HFF-Myc (cell line): ENCODE measurements at regions not wholly inside any gene's neighbourhood (a gene's known extent, or its start where the extent isn't known, plus 50 kb on each side); places are given as distances from the start of the nearest gene placed in this dataset.

Experiments
- DNase-seq: peaks from one replicate; pipeline ENCODE4 v3.0.0-alpha.2; 2011; ENCODE audit warnings: low read depth; ENCODE audit errors: extremely low read depth
- H3K4me3 ChIP-seq: replicated peaks from 2 replicates; pipeline ENCODE4 v1.5.1; 2011; ENCODE audit warnings: low read depth, mild to moderate bottlenecking, control low read depth, low read length
- TF ChIP-seq, protein P1 (sequence below): IDR thresholded peaks from 2 replicates; pipeline ENCODE4 v1.5.1; 2012; ENCODE audit warnings: mild to moderate bottlenecking, low read depth, low read length, control low read depth; ENCODE audit errors: missing control alignments

DNA sequence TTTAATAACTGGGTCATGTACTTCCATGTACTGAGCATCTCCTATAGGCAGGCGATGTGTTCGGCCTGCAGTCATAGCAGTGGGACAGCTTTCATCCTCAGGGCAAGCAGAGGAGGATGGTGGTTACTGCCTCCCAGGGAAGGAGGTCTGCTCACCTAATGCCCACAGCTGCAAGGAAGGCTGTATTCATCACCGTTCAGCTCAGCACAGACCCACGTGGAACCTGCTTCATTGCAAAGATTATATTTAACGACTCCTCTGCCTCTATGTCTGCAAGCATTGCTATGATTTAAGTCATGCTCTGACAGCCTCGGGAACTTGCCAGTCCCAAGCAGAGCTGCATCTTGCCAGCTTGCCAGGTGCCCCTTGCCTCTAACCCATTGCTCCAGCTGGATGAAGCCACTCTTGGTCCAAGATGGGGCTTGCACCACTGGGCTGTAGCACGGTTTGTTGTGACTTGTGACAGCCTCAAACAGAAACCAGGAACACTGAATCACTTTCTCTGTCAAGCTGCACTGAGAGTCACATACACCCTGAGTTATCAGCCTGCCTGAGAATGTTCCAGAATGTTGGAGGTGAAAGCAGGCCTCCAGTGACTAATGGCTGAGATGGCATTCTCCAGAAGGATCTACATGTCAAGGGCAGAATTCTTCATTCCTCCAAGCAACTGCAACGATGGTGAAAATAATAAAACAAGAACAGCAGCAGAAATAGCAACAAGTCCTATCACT lies 651.1 kb upstream of the ID2 start:
- TF ChIP-seq, protein P1, sequence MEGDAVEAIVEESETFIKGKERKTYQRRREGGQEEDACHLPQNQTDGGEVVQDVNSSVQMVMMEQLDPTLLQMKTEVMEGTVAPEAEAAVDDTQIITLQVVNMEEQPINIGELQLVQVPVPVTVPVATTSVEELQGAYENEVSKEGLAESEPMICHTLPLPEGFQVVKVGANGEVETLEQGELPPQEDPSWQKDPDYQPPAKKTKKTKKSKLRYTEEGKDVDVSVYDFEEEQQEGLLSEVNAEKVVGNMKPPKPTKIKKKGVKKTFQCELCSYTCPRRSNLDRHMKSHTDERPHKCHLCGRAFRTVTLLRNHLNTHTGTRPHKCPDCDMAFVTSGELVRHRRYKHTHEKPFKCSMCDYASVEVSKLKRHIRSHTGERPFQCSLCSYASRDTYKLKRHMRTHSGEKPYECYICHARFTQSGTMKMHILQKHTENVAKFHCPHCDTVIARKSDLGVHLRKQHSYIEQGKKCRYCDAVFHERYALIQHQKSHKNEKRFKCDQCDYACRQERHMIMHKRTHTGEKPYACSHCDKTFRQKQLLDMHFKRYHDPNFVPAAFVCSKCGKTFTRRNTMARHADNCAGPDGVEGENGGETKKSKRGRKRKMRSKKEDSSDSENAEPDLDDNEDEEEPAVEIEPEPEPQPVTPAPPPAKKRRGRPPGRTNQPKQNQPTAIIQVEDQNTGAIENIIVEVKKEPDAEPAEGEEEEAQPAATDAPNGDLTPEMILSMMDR = no peak
- no peak overlapping the region for H3K4me3 ChIP-seq
- no peak for DNase-seq

DNA sequence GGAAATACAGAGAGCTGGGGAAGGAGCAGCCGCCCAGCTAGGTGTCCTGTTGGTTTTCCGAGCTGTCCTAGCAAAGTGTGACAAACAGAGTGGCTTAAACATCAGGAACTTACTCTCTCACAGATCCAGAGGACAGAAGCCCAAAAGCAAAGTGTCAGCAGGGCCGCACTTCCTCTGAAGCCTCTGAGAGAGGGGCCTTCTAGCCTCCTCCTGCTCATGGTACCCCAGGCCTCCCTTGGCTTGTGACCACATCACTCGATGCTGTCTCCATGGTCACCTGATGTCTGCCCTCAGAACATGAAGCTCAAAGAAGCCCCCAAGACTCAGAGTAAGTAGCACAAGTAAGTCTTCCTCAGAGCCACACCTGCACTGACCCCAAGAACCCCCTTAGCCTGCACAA lies 650.5 kb upstream of the ID2 start:
- DNase-seq = no peak
- TF ChIP-seq, protein P1 = no peak
- no peak overlapping the region for H3K4me3 ChIP-seq

- DNase-seq = no peak
- TF ChIP-seq, protein P1 = no peak
- no peak overlapping the region for H3K4me3 ChIP-seq
Observed at GRCh38 chr2:8033546-8034096, 648.2 kb upstream of the ID2 start.

DNA sequence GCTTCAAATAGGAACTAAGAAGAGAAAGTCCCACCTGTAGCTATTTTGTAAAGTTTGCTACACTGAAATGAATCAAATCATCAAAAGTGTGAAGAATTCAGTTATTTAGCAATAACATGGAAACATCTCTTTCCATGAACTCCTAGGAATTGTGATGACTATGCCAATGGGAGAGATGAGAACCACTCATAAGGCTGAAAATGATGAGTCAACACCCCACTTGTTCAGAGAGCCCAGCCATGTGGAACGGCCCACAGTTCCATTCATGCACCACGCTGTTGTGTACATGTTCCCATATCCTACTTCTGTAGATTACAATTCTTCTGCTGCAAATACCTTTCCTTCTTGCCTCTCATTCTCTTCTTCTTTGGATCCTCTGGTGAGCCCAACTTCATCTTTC lies 645.5 kb upstream of the ID2 start:
- TF ChIP-seq, protein P1 = no peak
- DNase-seq = no peak
- H3K4me3 ChIP-seq = no peak overlapping the region

DNA sequence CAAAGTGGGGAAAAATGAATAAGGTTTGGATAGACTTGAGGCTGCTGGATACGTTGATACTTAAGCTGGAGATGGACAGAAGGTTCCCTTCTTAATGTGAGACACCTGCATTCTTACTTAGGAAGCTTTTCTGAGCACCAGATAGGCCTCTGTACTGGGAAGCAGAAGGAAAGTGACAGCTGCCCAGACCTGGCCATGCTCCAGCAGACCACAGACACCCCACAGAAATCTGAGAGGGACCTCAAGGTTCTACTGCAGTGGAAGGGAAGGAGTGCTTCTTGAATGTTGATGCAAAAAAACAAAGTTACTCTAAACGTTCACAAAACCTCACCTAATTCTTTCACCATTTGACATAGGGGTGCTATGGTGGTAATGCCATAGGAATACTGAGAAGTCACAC lies 642.1 kb upstream of the ID2 start:
- no peak overlapping the region for H3K4me3 ChIP-seq
- no peak for DNase-seq
- TF ChIP-seq, protein P1 = no peak

DNA sequence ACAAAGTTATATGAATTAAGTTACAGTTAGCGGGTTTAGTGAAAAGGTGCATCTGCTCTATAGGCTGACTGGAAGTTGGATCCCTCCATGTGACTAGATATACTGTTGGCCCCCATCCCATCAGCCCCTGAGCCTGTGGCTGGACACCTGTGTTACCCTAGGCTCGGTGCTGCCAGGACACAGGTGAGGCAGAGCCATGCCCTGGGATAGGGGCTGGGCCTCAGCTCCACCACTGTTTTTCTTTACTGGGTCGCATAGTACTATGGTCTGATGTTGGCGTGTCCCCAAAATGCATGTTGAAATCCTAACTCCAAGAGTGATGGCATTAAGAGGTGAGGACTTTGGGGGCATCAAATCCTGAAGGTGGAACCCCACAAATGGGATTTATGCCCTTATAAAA lies 638.6 kb upstream of the ID2 start:
- no peak for DNase-seq
- TF ChIP-seq, protein P1 = no peak
- H3K4me3 ChIP-seq = no peak overlapping the region
